UCSD-AML1 (cell line): ENCODE measurements at regions not wholly inside any gene's neighbourhood (a gene's known extent, or its start where the extent isn't known, plus 50 kb on each side); places are given as distances from the start of the nearest gene placed in this dataset.

Experiments used
- DNase-seq: peaks from one replicate; lab custom pipeline; 2025; ENCODE audit not compliant: unreplicated experiment; lab: John Stamatoyannopoulos, UW

DNA sequence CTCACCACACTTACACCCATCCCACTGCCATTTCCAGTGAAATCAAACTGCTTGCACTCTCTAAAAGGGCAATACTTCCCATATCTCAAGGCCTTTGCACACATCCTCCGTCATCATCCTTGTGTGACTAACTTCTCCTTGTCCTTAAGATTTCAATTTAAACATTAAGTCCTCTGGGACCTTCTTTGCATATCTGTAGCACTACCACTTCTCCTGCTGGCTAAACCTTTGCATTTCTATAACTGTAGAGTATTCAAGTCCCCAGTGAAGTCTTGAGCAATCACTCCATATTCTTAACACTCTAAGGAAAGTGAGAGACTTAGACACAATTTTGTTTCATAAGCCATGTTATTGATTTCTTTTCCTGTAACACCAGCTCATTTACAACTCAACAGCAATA lies 136.8 kb upstream of the EPHA4 start:
- DNase-seq: no peak

DNA sequence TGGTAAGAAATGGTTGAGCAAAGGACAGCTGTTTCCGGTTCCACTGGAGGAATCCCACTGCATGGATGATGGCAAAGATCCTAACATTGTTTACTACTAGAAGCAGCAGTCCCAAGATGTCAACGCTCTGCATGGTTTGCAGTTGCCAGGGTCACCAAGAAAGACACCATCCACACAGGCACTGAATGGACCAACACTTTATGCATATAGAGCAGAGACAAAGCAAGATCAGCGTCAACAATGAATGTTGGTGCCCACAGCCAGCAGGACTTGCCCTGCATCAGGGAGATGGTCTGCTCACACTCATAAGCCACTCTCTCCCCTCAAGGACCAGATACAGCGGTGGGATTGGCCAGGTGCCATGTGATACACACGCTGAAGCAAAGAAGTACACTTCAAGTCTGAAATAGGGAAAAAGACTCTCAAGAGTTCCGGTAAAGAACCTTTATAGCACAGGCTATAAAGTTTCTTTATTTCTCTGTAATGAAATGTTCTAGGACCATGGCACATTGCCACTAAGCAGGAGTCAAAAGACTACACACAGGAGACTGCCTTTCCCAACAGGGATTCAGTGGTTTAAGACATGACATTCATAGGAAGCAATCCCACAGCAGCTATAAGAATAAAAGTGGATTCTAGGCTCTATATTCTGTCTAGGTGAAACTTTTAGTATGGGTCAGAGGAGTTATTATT lies 133.2 kb upstream of the EPHA4 start:
- peak; percentile 6 for DNase-seq

GRCh38 chr2:221704442-221704841 lies 132.3 kb upstream of the EPHA4 start:
- no peak for DNase-seq

GRCh38 chr2:221693365-221693764 lies 121.3 kb upstream of the EPHA4 start:
- DNase-seq: no peak

DNA sequence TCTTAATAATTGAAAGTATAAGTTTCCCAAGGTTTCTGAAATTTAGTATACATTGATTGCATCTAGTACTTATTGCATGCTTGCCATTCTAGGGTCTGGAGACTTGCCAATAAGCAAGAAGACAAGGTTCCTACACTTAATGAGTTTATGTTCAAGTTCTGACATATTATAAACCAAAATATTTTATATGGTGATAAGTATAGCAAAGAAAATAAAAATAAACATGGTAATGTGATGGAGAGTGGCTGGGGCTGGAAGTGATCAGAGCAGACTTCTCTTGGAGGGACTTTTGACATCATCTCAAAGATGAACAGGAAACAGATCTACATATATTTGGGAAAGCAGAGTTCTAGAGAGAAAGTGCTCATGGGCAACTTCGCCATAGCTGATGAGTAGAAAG lies 119.5 kb upstream of the EPHA4 start:
- DNase-seq: no peak

GRCh38 chr2:221689140-221689539 lies 117.0 kb upstream of the EPHA4 start:
- no peak for DNase-seq

GRCh38 chr2:221680548-221680947 lies 108.4 kb upstream of the EPHA4 start:
- no peak for DNase-seq

GRCh38 chr2:221677688-221678087 lies 105.6 kb upstream of the EPHA4 start:
- no peak for DNase-seq

- DNase-seq: no peak
Measured at GRCh38 chr2:221676566-221677172, 104.6 kb upstream of the EPHA4 start.

- DNase-seq: no peak
Measured at GRCh38 chr2:221675201-221675908, 103.3 kb upstream of the EPHA4 start.

- no peak for DNase-seq
Measured at GRCh38 chr2:221674446-221674845, 102.3 kb upstream of the EPHA4 start.

DNA sequence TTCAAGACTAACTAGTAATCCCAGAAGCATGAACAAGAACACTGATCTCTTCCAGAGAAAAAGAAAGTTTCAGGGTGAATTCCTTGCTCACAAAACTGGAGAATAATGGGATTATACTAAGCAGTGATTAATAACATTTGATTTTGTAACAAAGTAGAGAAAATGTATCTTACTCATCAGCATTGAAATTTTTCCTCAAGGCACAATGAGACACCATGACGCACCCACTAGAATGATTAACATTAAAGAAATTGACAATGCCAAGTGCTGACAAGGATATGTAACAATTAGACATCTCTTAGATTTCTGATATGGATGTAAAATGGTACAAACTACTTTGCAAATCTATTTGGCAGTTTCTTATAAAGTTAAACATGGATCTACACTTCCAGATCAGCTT lies 101.1 kb upstream of the EPHA4 start:
- DNase-seq: no peak

GRCh38 chr2:221671515-221671914 lies 99.4 kb upstream of the EPHA4 start:
- DNase-seq: no peak

GRCh38 chr2:221662689-221663391 lies 90.7 kb upstream of the EPHA4 start:
- no peak for DNase-seq

DNA sequence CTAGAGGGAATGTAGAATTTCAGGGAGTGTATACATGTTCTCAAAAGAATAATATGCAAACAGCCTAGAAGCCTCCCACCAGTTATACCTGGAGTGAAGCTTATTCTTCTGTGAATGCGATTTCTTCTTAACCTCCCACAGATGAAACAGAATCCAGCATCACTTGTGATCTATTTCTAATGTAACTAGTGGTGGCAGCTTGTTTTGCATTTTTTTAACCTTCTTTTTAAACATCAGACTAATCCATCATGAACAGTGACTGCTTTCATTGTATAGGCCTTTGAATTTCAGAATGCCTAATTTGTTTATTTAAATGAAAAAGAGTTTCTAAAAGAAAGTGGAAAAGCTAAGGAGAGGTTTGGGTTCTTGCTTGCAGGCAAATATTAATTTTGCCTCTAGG lies 85.7 kb upstream of the EPHA4 start:
- no peak for DNase-seq

DNA sequence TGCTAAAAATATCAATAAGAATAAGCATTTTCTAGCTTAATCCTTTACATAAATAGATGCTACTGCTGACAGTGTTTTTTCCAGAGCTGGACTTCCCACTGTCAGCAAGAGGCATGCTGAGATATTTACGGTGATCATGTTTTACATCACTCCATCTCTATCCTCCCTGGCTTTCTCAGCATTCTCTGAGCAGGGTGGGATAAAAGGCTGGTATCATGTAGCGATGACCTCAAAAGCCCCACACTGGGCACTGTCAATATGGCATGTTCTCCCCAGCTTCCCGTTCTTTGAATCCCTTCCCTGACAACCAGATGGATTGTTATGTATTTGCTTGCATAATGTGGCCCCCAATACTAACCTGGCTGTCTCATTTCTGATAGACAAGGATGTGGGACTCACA lies 83.2 kb upstream of the EPHA4 start:
- DNase-seq: no peak

DNA sequence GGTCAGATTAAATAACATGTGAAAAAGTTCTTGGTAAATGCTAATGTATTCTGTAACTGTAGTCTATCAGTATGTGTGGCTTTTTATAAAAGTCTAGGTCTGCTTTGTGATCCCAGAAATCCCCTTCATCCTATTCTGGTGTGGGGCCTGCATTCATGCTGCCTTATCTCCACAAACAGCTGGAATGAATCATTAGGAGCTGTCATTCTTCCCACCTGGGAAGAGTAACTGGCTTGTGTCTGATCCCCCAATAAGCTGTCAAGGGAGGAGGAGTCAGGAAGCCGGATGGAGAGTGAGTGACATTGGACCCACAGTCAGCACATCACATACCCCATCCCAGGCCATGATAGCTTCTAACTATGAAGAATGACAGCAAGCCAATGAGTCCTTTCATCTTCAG lies 81.1 kb upstream of the EPHA4 start:
- DNase-seq: no peak

- no peak for DNase-seq
Measured at GRCh38 chr2:221649051-221649775, 77.1 kb upstream of the EPHA4 start.

- DNase-seq: no peak
Measured at GRCh38 chr2:221642447-221642846, 70.3 kb upstream of the EPHA4 start.

GRCh38 chr2:221641181-221641871 lies 69.2 kb upstream of the EPHA4 start:
- no peak for DNase-seq

DNA sequence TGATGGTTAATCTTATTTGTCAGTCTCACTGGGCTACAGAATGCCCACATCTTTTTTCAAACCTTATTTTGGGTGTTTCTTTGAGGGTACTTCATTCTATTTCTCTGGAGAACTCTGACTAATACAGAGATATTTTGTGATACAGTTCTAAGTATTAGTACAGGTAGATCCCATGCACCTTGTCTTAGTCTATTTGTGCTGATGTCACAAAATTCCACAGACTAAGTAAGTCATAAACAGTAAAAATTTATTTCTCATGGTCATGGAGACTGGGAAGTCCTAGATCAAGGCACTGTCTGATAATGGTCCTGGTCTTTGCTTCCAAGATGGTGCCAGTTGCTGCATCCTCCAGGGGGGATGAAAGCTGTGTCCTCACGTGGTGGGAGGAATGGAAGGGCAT lies 68.6 kb upstream of the EPHA4 start:
- DNase-seq: no peak
